H1 (cell line): ENCODE measurements at regions not wholly inside any gene's neighbourhood (a gene's known extent, or its start where the extent isn't known, plus 50 kb on each side); places are given as distances from the start of the nearest gene placed in this dataset.

Source experiments
- CTCF ChIA-PET: fragments of 300-600 bp; sonication (Branson Sonifier 250); formaldehyde crosslinking; loops from one replicate; lab custom pipeline; 2021; ENCODE audit not compliant: partially characterized antibody; lab: Charles Lee
- POLR2A ChIA-PET: fragments of 300-600 bp; sonication (Branson Sonifier 250); formaldehyde crosslinking; loops from one replicate; lab custom pipeline; 2021; ENCODE audit warnings: inconsistent platforms; ENCODE audit not compliant: partially characterized antibody; lab: Charles Lee
- DNase-seq, 2 experiments: peaks; one replicate each; pipeline versions ENCODE4 v3.0.0 to v3.0.0-alpha.2; 2010 to 2022; ENCODE audit warnings: low spot score in 2 of 2, low read depth in 1 of 2, mixed read lengths in 1 of 2
- FAIRE-seq: peaks from 2 replicates; lab custom pipeline; 2011; peaks lifted over from hg19 to GRCh38; lab: Jason Lieb, UNC
- H2AFZ ChIP-seq: 2 replicates; pipeline ENCODE4 v1.8.1; 2012; ENCODE audit warnings: low read length, inconsistent platforms
- H2AK5ac ChIP-seq: 2 replicates; pipeline ENCODE4 v1.6.1; 2013; ENCODE audit warnings: low read depth, low read length
- H2BK120ac ChIP-seq: replicated peaks from 2 replicates; pipeline ENCODE3; 2013; ENCODE audit warnings: low read depth, low read length, inconsistent platforms
- H2BK12ac ChIP-seq: 2 replicates; pipeline ENCODE4 v1.6.1; 2013; ENCODE audit warnings: low read depth, low read length
- H2BK15ac ChIP-seq: 2 replicates; pipeline ENCODE4 v1.6.1; 2013; ENCODE audit warnings: low read length
- H2BK20ac ChIP-seq: 2 replicates; pipeline ENCODE4 v1.6.1; 2013; ENCODE audit warnings: low read length
- H2BK5ac ChIP-seq: 2 replicates; pipeline ENCODE4 v1.6.1; 2013; ENCODE audit warnings: low read depth, low read length
- H3K14ac ChIP-seq: 2 replicates; pipeline ENCODE4 v1.6.1; 2013; ENCODE audit warnings: inconsistent platforms; ENCODE audit not compliant: insufficient read length
- H3K18ac ChIP-seq: 2 replicates; pipeline ENCODE4 v1.6.1; 2013; ENCODE audit warnings: low read length; ENCODE audit errors: extremely low read depth
- H3K23ac ChIP-seq: 2 replicates; pipeline ENCODE4 v1.6.1; 2013; ENCODE audit warnings: inconsistent platforms; ENCODE audit not compliant: insufficient read length
- H3K23me2 ChIP-seq: 2 replicates; pipeline ENCODE4 v1.6.1; 2013; ENCODE audit warnings: low read depth, low read length
- H3K27ac ChIP-seq: 2 replicates; pipeline ENCODE4 v1.6.1; 2011; ENCODE audit warnings: low read depth, low read length, inconsistent platforms
- H3K27me3 ChIP-seq, 4 experiments: replicated peaks in 1 of 4; 1 replicate in 1 of 4; 2 replicates in 3 of 4; pipeline versions ENCODE4 v1.6.1 to v1.8.1; 2011 to 2013; ENCODE audit warnings: low read length in 3 of 4, mild to moderate bottlenecking in 3 of 4, inconsistent platforms in 2 of 4, mixed read lengths in 2 of 4, moderate library complexity in 1 of 4; ENCODE audit not compliant: control insufficient read depth in 3 of 4, insufficient read depth in 3 of 4; ENCODE audit errors: extremely low read depth in 1 of 4
- H3K36me3 ChIP-seq, 4 experiments: 2 replicates each; pipeline versions ENCODE4 v1.6.1 to v1.8.1; 2011 to 2013; ENCODE audit warnings: mild to moderate bottlenecking in 4 of 4, low read length in 3 of 4, moderate library complexity in 2 of 4, control low read depth in 1 of 4, inconsistent platforms in 1 of 4; ENCODE audit not compliant: insufficient read depth in 4 of 4, control insufficient read depth in 2 of 4
- H3K4ac ChIP-seq: replicated peaks from 2 replicates; pipeline ENCODE3; 2013; ENCODE audit warnings: low read length, low read depth, mixed read lengths, inconsistent platforms; ENCODE audit not compliant: insufficient read length
- H3K4me1 ChIP-seq, 4 experiments: replicated peaks in 1 of 4; 1 replicate in 1 of 4; 2 replicates in 3 of 4; pipeline versions ENCODE4 v1.6.1 to v1.8.1; 2011 to 2013; ENCODE audit warnings: low read length in 3 of 4, inconsistent platforms in 2 of 4, mixed read lengths in 1 of 4; ENCODE audit not compliant: insufficient read depth in 4 of 4, control insufficient read depth in 3 of 4
- H3K4me2 ChIP-seq, 2 experiments: 2 replicates each; pipeline versions ENCODE4 v1.6.1 to v1.8.1; 2011 to 2013; ENCODE audit warnings: low read depth in 2 of 2, low read length in 2 of 2, control low read depth in 1 of 2, inconsistent platforms in 1 of 2, mild to moderate bottlenecking in 1 of 2; ENCODE audit not compliant: insufficient read depth in 1 of 2
- H3K4me3 ChIP-seq, 4 experiments: fragments of 200-600, 300-600 bp in 1 of 4; sonication (generic), shearing (Covaris generic), sonication (Bioruptor Twin) in 1 of 4; 2 replicates each; pipeline versions ENCODE4 v1.5.1 to v1.8.1; 2011 to 2016; ENCODE audit warnings: low read length in 4 of 4, low read depth in 3 of 4, control low read depth in 2 of 4, inconsistent platforms in 2 of 4, mild to moderate bottlenecking in 2 of 4, mixed read lengths in 1 of 4, moderate library complexity in 1 of 4; ENCODE audit not compliant: insufficient read depth in 2 of 4; ENCODE audit errors: extremely low read depth in 1 of 4
- H3K56ac ChIP-seq: replicated peaks from 2 replicates; pipeline ENCODE3; 2013; ENCODE audit warnings: low read depth, mild to moderate bottlenecking, mixed read lengths, low read length, inconsistent platforms; ENCODE audit not compliant: insufficient read length
- H3K79me1 ChIP-seq: 2 replicates; pipeline ENCODE4 v1.6.1; 2013; ENCODE audit warnings: low read depth, low read length, control low read depth
- H3K79me2 ChIP-seq, 2 experiments: 2 replicates each; pipeline versions ENCODE4 v1.6.1 to v1.8.1; 2012 to 2013; ENCODE audit warnings: low read length in 2 of 2, mild to moderate bottlenecking in 2 of 2, inconsistent platforms in 1 of 2; ENCODE audit not compliant: insufficient read depth in 2 of 2, control insufficient read depth in 1 of 2
- H3K9ac ChIP-seq, 4 experiments: replicated peaks in 1 of 4; 1 replicate in 1 of 4; 2 replicates in 3 of 4; pipeline versions ENCODE4 v1.6.1 to v1.8.1; 2011 to 2013; ENCODE audit warnings: low read depth in 3 of 4, low read length in 3 of 4, control low read depth in 2 of 4, mild to moderate bottlenecking in 2 of 4, moderate library complexity in 2 of 4, inconsistent platforms in 1 of 4; ENCODE audit errors: extremely low read depth in 1 of 4
- H3K9me3 ChIP-seq, 2 experiments: 2 replicates each; pipeline versions ENCODE4 v1.6.1 to v1.8.1; 2012 to 2013; ENCODE audit warnings: mild to moderate bottlenecking in 2 of 2, moderate library complexity in 2 of 2, control low read depth in 1 of 2, inconsistent platforms in 1 of 2, low read depth in 1 of 2, low read length in 1 of 2, mixed read lengths in 1 of 2; ENCODE audit not compliant: insufficient read depth in 2 of 2
- H4K20me1 ChIP-seq, 2 experiments: replicated peaks in 1 of 2; 2 replicates each; pipeline versions ENCODE3 to v1.8.1; 2011 to 2013; ENCODE audit warnings: inconsistent platforms in 2 of 2, low read length in 2 of 2, mild to moderate bottlenecking in 1 of 2; ENCODE audit not compliant: insufficient read depth in 2 of 2, control insufficient read depth in 1 of 2
- H4K5ac ChIP-seq: 2 replicates; pipeline ENCODE4 v1.6.1; 2013; ENCODE audit warnings: low read length, low read depth, mixed read lengths, inconsistent platforms; ENCODE audit not compliant: insufficient read length
- H4K8ac ChIP-seq: 2 replicates; pipeline ENCODE4 v1.8.0; 2013; ENCODE audit warnings: mild to moderate bottlenecking, moderate library complexity, low read length, inconsistent platforms; ENCODE audit not compliant: insufficient read depth; ENCODE audit errors: extremely low read depth
- H4K91ac ChIP-seq: replicated peaks from 2 replicates; pipeline ENCODE3; 2013; ENCODE audit warnings: low read length, mixed read lengths, inconsistent platforms; ENCODE audit not compliant: insufficient read length
- BACH1 ChIP-seq: IDR thresholded peaks from 2 replicates; pipeline ENCODE4 v1.6.1; 2012; ENCODE audit warnings: low read length, improper control_type of control experiment
- CBX8 ChIP-seq: fragments of 300-800, 300-1000 bp; sonication (generic); IDR thresholded peaks from 2 replicates; pipeline ENCODE4 v1.7.1; 2016; ENCODE audit warnings: low read depth, low read length, borderline replicate concordance
- CHD1 ChIP-seq: IDR thresholded peaks from 2 replicates; pipeline ENCODE4 v1.6.1; 2012; ENCODE audit warnings: low read depth, low read length, improper control_type of control experiment
- EGR1 ChIP-seq: IDR thresholded peaks from 2 replicates; pipeline ENCODE4 v1.6.1; 2011; ENCODE audit warnings: low read depth, low read length, borderline replicate concordance
- FOSL1 ChIP-seq: IDR thresholded peaks from 2 replicates; pipeline ENCODE4 v1.6.1; 2011; ENCODE audit warnings: mild to moderate bottlenecking, low read depth, low read length, moderate library complexity; ENCODE audit not compliant: insufficient read depth
- HDAC2 ChIP-seq, 2 experiments: fragments of 300-600 bp in 1 of 2; sonication (generic) in 1 of 2; IDR thresholded peaks; 2 replicates each; pipeline ENCODE4 v1.6.1; 2011 to 2012; ENCODE audit warnings: low read depth in 2 of 2, low read length in 2 of 2, mild to moderate bottlenecking in 2 of 2, moderate library complexity in 2 of 2, borderline replicate concordance in 1 of 2, inconsistent platforms in 1 of 2
- HDAC6 ChIP-seq: IDR thresholded peaks from one replicate; pipeline ENCODE4 v1.7.1; 2012; ENCODE audit warnings: low read depth, mild to moderate bottlenecking, inconsistent platforms, low read length, moderate library complexity
- KDM5A ChIP-seq: fragments of 200-600 bp; IDR thresholded peaks from 2 replicates; pipeline ENCODE4 v1.7.1; 2012; ENCODE audit warnings: mild to moderate bottlenecking, low read length, inconsistent platforms, mixed read lengths
- POU5F1 ChIP-seq: IDR thresholded peaks from 2 replicates; pipeline ENCODE4 v1.6.1; 2011; ENCODE audit warnings: low read depth, mild to moderate bottlenecking, low read length, moderate library complexity
- RBBP5 ChIP-seq: IDR thresholded peaks from 2 replicates; pipeline ENCODE4 v1.7.1; 2012; ENCODE audit warnings: low read depth, mild to moderate bottlenecking, inconsistent platforms, low read length, moderate library complexity, borderline replicate concordance
- SAP30 ChIP-seq: fragments of 300-600 bp; sonication (generic); IDR thresholded peaks from 2 replicates; pipeline ENCODE4 v1.7.1; 2012; ENCODE audit warnings: low read length, moderate library complexity, mild to moderate bottlenecking, inconsistent platforms; ENCODE audit not compliant: insufficient read depth, insufficient replicate concordance
- SP1 ChIP-seq: IDR thresholded peaks from 2 replicates; pipeline ENCODE4 v1.6.1; 2011; ENCODE audit warnings: low read depth, low read length
- YY1 ChIP-seq: IDR thresholded peaks from 2 replicates; pipeline ENCODE4 v1.6.1; 2011; ENCODE audit warnings: low read depth, mild to moderate bottlenecking, low read length
- ZNF274 ChIP-seq: IDR thresholded peaks from 2 replicates; pipeline ENCODE4 v1.7.0; 2012; ENCODE audit warnings: low read length, borderline replicate concordance; ENCODE audit errors: extremely low read depth
- WGBS, 2 experiments: shearing (Covaris generic) in 1 of 2; methylation state at CpG; one replicate each; pipeline versions ENCODE4 v1.1.6 to v1.1.7; 2013 to 2015; ENCODE audit warnings: low lambda C conversion rate in 2 of 2, mixed read lengths in 2 of 2, inconsistent platforms in 1 of 2, low coverage in 1 of 2, missing lambda C conversion rate in 1 of 2; ENCODE audit not compliant: insufficient replicate concordance in 2 of 2, insufficient coverage in 1 of 2, insufficient read length in 1 of 2; ENCODE audit errors: extremely low coverage in 1 of 2, missing lambda C conversion rate in 1 of 2; 5-methylcytosine and 5-hydroxymethylcytosine counted together

DNA sequence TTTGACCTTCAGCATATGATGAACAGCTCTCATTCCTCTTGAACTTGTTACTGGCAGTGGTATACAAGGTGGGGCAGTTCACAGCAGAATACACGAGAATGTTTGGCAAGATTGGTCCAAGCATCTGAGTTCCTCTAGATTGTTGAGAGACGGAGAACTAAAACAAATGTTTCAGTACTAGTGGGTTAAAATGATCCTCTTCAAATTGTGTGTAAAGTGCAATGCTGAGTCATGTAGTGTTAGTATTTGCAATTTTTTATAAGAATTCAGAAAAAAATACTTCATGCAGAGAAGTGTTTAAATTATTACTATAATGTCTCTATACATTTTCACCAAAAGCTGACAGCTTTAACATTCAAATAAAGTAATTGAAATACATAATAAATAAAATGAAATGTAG, 879.8 kb downstream of the TFAP2A start:
- DNase-seq: no peak
- WGBS, 2 experiments: 92% methylated on average over 2 of the region's 2 CpGs; no CpG with 5 or more reads in 1 of the 2 experiments
- TF ChIP-seq POU5F1: no peak
- TF ChIP-seq KDM5A: no peak
- no peak for TF ChIP-seq SAP30
- TF ChIP-seq CBX8: no peak
- TF ChIP-seq CHD1: no peak
- no peak for TF ChIP-seq HDAC6
- no peak for TF ChIP-seq RBBP5
- no peak for TF ChIP-seq EGR1
- TF ChIP-seq BACH1: no peak
- no peak for TF ChIP-seq FOSL1
- TF ChIP-seq SP1: no peak
- TF ChIP-seq YY1: no peak
- TF ChIP-seq HDAC2 (IDR thresholded peaks at IDR 0.05; ENCODE audit: borderline replicate concordance in 1 of 2, low read depth in 2 of 2, low read length in 2 of 2): no peak
- no peak for TF ChIP-seq ZNF274
- H4K91ac ChIP-seq: no peak overlapping the region
- H4K5ac ChIP-seq: no peak overlapping the region
- H3K23ac ChIP-seq: no peak overlapping the region
- H3K79me1 ChIP-seq: no peaks in the 10 kb centered on the region
- H3K9me3 ChIP-seq: no peaks in the 10 kb centered on the region
- no peak overlapping the region for H3K56ac ChIP-seq
- no peak overlapping the region for H3K4me2 ChIP-seq
- no peaks in the 10 kb centered on the region for H3K27me3 ChIP-seq
- no peak overlapping the region for H2BK120ac ChIP-seq
- no peak for FAIRE-seq
- no peak overlapping the region for H3K27ac ChIP-seq
- ChIA-PET CTCF (no interaction called here), POLR2A (no interaction called here)
- H3K4ac ChIP-seq: no peak overlapping the region
- H4K8ac ChIP-seq: no peak overlapping the region
- no peak overlapping the region for H3K14ac ChIP-seq
- no peak overlapping the region for H2AK5ac ChIP-seq
- no peak overlapping the region for H2BK20ac ChIP-seq
- no peak overlapping the region for H3K9ac ChIP-seq
- H4K20me1 ChIP-seq: no peaks in the 10 kb centered on the region
- no peak overlapping the region for H2AFZ ChIP-seq
- no peaks in the 10 kb centered on the region for H3K4me1 ChIP-seq
- H3K23me2 ChIP-seq: no peaks in the 10 kb centered on the region
- no peak overlapping the region for H2BK5ac ChIP-seq
- no peaks in the 10 kb centered on the region for H3K79me2 ChIP-seq
- H2BK12ac ChIP-seq: no peak overlapping the region
- H3K18ac ChIP-seq: no peak overlapping the region
- no peaks in the 10 kb centered on the region for H3K36me3 ChIP-seq
- no peak overlapping the region for H2BK15ac ChIP-seq
- H3K4me3 ChIP-seq: no peak overlapping the region
